DMS 273 (cell line): ENCODE measurements at regions not wholly inside any gene's neighbourhood (a gene's known extent, or its start where the extent isn't known, plus 50 kb on each side); places are given as distances from the start of the nearest gene placed in this dataset.
"Not testable (repeated sequence)": the region's sequence is repeated elsewhere in the genome, so short reads cannot be mapped to it uniquely, and the experiment has no call there.

Experiments used
- DNase-seq: peaks from one replicate; lab custom pipeline; 2025; ENCODE audit not compliant: unreplicated experiment; lab: John Stamatoyannopoulos, UW

- no peak for DNase-seq
Measured at GRCh38 chr10:109426987-109427386, 496.3 kb downstream of the XPNPEP1 start.

- no peak for DNase-seq
Measured at GRCh38 chr10:109418795-109419194, 504.5 kb downstream of the XPNPEP1 start.

- no peak for DNase-seq
Measured at GRCh38 chr10:109417803-109418202, 505.5 kb downstream of the XPNPEP1 start.

GRCh38 chr10:109412353-109412752 is 511.0 kb downstream of the XPNPEP1 start:
- no peak for DNase-seq

GRCh38 chr10:109411917-109412316 is 511.4 kb downstream of the XPNPEP1 start:
- no peak for DNase-seq

GRCh38 chr10:109405338-109405737 is 518.0 kb downstream of the XPNPEP1 start:
- no peak for DNase-seq

GRCh38 chr10:109403551-109403950 is 519.8 kb downstream of the XPNPEP1 start:
- DNase-seq: no peak

GRCh38 chr10:109393425-109393824 is 529.9 kb downstream of the XPNPEP1 start:
- DNase-seq: no peak

- DNase-seq: no peak
Measured at GRCh38 chr10:109386921-109387320, 536.4 kb downstream of the XPNPEP1 start.

- DNase-seq: no peak
Measured at GRCh38 chr10:109386101-109386500, 537.2 kb downstream of the XPNPEP1 start.

GRCh38 chr10:109379186-109379585 is 544.1 kb downstream of the XPNPEP1 start:
- DNase-seq: no peak

GRCh38 chr10:109374215-109374614 is 549.1 kb downstream of the XPNPEP1 start:
- no peak for DNase-seq

GRCh38 chr10:109359316-109359715 is 564.0 kb downstream of the XPNPEP1 start:
- DNase-seq: no peak

- DNase-seq: no peak
Measured at GRCh38 chr10:109358325-109358724, 565.0 kb downstream of the XPNPEP1 start.

- DNase-seq: no peak
Measured at GRCh38 chr10:109348324-109348723, 575.0 kb downstream of the XPNPEP1 start.

GRCh38 chr10:109343293-109343692 is 580.0 kb downstream of the XPNPEP1 start:
- DNase-seq: no peak

GRCh38 chr10:109341986-109342385 is 581.3 kb downstream of the XPNPEP1 start:
- DNase-seq: no peak

GRCh38 chr10:109328001-109328400 is 595.3 kb downstream of the XPNPEP1 start:
- DNase-seq: no peak

- DNase-seq: no peak
Measured at GRCh38 chr10:109327266-109327665, 596.0 kb downstream of the XPNPEP1 start.

GRCh38 chr10:109324721-109325120 is 598.6 kb downstream of the XPNPEP1 start:
- no peak for DNase-seq

- no peak for DNase-seq
Measured at GRCh38 chr10:109317746-109318366, 605.5 kb downstream of the XPNPEP1 start.

GRCh38 chr10:109314016-109314415 is 609.3 kb downstream of the XPNPEP1 start:
- DNase-seq: not testable (repeated sequence)

- not testable (repeated sequence) for DNase-seq
Measured at GRCh38 chr10:109312555-109312954, 610.8 kb downstream of the XPNPEP1 start.
